DMS 273 treated with DMSO at 0.1 percent for 48 hours (cell line): ENCODE measurements at regions not wholly inside any gene's neighbourhood (a gene's known extent, or its start where the extent isn't known, plus 50 kb on each side); places are given as distances from the start of the nearest gene placed in this dataset.
"Not testable (repeated sequence)": the region's sequence is repeated elsewhere in the genome, so short reads cannot be mapped to it uniquely, and the experiment has no call there.

ENCODE experiments used
- DNase-seq: peaks from one replicate; lab custom pipeline; 2025; lab: John Stamatoyannopoulos, UW

DNA sequence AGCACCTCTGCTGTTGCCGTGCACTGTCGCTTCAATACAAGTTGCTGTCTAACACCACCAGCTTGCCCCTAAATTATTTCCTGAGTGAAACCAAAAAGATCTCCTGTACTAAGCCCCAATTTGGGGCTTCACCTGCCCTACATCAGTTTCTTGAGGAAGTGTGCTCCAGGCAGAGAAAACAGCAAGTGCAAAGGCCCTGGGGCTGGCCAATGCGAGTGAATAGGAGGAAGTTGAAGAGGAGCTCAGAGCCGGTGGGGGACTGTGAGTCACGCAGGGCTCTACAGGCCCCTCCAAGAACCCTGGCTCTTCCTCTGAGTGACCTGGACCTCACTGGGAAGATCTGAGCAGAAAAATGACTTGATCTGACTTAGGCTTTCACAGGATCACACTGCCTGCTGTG lies 117.2 kb downstream of the IPO8 start:
- no peak for DNase-seq

DNA sequence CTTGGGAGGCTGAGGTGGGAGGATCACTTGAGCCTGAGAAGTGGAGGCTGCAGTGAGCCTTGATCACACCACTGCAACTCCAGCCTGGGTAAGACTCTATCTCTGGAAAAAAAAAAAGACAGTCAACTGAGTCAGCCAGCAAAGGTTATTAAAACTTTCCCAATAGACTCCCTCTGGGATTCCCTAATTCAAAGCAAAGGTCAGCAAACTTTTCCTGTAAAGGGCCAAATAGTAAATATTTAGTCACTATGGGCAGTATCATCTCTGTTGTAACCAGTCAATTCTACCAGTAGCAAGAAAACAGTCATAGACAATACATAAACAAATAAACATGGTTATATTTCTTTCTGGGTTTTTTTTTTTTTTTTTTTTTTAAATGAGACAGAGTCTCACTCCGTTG lies 122.5 kb downstream of the IPO8 start:
- DNase-seq, result no peak

DNA sequence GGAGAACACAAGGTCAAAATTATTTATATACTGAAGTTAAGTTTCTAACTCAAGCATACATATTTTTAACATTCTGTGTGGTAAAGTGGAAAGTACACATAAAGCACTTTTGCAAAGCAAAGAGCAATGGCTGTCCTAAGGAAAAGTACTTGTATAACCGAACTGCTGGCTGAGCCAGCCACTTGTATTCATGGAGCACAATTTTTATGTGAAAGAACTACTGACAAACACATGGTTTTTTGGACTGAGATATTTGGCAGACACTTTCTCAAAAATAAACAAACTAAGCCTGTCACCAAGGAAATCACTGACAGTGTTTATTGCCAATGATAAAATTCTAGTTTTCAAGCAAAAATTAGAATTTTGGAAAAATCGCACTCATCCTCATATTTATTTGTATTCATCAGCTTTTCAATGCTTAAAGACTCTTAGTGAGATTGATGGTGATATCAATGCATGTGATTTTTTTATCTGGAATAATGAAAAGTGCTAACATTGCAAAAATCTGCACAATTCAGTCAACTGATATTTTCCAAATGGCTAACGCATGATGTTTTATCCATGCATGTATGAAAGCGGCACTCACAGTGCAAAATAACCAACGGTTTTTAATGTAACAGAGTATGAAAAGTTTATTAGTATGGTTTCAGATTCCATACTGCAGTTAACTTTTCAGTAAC lies 125.3 kb downstream of the IPO8 start:
- no peak for DNase-seq

DNA sequence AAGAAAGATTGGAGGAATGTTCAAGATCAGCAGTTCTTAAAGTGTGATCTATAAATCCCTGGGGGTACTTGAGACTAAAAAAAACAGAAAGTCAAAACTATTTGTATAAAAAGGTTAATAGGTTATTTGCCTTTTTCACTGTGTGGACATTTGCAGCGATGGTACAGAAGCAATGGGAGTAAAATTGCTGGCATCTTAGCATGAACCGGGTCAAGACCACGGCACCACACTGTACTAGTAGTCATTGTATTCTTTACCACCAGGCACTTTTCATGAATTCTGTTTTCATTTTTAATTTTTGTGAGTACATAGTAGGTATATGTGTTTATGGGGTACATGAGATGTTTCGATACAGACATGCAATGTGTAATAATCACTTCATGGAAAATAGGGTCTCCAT lies 126.2 kb downstream of the IPO8 start:
- DNase-seq, result no peak

DNA sequence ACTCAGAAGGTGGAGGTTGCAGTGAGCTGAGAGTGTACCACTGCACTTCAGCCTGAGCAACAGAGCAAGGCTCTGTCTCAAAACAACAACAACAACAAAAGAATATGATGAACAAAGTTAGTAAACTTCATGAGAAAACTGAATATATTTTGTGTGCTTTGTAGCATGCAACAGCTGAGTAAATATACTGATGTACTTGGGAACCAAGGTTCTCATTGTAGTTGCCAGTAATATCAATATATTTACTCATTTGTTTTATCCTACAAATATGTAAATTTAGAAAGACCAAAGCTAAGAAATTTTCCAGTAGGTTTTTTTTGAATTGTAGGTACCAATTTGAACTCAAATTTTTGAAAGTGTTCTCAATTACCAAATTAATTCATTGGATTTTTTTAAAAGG lies 127.2 kb downstream of the IPO8 start:
- no peak for DNase-seq

DNA sequence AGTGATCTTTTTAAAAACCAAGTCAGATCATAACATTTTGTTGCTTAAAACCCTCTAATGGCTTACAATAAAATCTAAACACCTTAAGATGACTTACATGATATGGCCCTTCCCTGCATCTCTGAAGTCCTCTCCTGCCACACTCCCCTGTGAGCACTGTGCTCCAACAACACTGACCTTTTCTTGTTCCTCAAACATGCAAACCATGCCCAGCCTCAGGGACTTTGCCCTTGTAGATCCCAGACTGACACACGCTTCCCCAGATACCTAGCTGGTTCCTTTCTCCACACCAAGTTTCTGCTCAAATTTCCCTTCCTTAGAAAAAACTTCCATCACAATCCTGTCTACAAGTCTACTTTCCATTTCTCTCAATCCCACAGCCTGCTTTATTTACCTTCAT lies 128.6 kb downstream of the IPO8 start:
- DNase-seq, result no peak

DNA sequence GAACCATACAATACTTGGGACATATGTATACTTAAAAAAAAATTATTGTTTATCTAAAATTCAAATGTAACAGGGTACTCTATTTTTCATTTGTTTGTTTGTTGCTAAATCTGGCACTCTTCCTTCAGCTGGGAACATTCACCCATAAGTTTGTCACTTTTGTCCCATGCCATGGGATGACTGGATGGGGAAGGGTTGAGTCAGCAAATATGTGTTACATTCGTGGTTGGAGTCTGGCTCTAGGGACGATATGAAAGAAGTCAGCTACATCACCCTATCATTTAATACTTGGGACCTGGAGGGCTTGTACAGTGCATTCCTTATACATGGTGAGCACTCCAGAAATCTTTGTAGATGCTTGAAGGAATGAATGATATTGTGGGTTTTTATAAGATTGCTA lies 131.3 kb downstream of the IPO8 start:
- no peak for DNase-seq

DNA sequence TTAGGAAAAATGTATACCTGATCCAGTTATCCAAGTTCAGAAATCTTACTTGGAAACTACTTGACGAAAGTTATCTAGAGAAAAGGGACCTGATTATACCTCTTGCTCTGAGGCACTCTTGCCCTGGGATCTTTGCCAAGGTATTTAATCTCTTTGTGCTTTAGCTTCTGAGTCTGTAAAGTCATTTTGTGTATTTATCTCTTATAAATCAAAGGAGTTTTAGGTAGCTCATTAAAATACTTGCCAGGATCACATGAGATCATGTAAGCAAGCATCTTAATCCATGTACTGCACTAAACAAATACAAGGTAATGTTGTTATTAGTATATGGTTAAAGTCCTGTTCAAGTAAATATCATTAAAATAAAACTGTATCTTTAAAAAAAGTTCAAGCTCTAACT lies 147.5 kb downstream of the IPO8 start:
- no peak for DNase-seq

DNA sequence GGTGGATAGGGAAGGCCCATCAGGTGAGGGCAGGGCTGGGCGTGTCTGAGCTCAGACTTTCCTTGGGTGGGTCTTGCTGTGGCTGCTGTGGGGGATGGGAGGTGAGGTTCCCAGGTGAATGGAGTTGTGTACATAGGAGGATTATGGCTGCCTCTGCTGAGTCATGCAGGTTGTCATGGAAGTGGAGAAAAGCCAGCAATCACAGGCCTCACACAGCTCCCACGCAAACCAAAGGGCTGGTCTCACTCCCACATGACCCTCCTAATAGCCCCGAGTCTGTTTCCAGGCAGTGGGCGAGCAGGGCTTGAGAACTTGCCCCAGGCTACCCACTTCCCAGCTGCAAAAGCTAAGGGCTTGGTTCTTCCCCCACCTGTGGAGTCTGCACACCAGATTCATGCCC lies 149.5 kb downstream of the IPO8 start:
- DNase-seq, result no peak

DNA sequence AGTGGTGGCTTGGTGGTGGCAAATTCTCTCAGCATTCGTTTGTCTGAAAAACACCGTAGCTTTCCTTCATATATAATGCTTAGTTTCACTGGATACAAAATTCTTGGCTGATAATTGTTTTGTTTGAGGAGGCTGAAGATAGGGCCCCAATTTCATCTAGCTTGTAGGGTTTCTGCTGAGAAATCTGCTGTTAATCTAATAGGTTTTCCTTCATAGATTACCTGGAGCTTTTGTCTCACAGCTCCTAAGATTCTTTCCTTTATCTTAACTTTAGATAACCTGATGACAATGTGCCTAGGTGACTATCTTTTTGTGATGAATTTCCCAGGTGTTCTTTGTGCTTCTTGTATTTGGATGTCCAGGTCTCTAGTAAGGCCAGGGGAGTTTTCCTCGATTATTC lies 151.0 kb downstream of the IPO8 start:
- not testable (repeated sequence) for DNase-seq

DNA sequence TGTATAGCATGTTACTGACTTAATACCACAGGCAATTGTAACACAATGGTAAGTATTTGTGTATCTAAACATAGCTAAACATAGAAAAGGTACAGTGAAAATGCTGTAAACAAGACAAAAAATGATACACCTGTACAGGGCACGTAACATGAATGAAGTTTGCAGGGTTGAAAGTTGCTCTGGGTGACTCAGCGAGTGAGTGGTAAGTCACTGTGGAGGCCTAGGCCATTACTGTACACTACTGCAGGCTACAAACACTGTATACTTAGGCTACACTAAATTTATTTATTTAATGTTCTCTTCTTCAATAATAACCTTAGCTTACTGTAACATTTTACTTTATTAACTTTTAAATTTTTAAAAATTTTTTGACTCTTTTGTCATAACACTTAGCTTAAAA lies 158.4 kb downstream of the IPO8 start:
- no peak for DNase-seq

DNA sequence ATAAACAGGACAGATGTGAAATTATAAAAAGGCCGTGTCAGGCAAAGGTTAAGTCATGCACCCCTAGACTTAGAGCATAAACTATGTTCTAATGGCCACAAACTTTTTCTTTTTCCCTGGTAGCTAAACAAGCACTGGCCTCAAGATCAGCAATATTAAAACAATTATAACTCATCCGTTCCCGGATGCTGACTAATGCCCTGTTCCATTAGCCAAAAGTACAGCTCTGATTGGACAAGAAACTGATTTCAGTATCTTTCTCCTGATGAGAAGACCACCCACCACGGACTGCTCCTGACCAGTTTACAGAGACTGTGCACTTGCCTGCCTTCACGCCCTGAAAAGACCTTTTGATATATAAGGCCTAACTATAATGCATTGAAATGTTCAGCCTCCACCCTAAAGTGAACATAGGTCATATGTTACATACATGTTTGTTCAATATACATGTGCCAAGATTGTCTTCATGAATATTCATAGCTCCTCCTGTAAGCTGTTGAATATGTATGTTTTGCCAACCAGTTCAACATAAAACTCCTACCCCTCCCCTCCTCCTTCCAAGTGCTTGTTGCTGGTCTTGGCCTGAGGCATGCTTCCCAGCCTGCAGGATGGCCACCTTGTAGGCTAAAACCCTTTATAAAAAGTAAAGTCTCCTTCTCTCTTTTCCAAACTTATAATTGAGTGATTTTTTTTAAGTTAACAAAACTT lies 162.0 kb downstream of the IPO8 start:
- no peak for DNase-seq

DNA sequence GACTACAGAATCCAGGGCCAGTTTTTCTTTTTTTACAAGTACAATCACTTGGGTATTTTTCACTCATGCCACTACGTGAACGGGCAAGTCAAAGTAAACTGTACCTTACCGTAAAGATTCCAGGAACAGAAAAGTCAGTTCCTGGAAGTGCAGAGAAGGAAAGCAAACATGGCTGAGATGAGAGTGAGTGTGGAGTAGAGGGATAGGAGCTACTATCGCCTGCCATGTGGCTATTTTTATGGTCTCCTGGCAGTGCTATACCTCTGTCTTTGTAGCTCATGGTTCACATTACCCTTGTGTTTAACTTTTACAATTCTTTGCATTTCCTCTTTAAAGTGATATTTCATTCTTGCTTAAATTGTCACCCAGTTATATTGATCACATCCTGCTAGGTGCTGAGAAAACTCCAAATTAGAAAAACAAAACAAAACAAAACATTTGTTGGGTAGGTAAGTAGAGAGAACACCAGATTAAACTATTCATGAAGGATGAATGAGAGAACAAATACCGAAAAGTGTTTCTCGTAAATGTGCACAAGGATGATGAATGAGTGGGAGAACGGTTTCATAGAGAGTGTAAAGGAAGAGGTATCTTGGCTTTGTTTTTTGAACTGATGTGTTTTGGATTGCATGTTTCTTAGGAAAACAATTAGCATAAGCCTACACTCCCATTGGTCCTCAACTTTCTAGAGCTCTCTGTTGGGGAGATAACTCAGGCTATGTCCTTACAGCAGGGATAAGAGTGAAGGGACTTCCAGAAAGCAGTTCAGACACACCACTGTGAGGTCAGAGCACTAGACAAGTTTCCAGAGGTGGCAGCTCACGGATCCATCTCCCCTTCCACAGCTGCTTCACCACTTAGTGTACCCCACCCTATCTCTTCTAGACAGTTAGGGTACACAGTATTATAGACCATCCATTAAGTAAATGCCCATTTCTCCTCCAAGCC lies 163.7 kb downstream of the IPO8 start:
- no peak for DNase-seq

DNA sequence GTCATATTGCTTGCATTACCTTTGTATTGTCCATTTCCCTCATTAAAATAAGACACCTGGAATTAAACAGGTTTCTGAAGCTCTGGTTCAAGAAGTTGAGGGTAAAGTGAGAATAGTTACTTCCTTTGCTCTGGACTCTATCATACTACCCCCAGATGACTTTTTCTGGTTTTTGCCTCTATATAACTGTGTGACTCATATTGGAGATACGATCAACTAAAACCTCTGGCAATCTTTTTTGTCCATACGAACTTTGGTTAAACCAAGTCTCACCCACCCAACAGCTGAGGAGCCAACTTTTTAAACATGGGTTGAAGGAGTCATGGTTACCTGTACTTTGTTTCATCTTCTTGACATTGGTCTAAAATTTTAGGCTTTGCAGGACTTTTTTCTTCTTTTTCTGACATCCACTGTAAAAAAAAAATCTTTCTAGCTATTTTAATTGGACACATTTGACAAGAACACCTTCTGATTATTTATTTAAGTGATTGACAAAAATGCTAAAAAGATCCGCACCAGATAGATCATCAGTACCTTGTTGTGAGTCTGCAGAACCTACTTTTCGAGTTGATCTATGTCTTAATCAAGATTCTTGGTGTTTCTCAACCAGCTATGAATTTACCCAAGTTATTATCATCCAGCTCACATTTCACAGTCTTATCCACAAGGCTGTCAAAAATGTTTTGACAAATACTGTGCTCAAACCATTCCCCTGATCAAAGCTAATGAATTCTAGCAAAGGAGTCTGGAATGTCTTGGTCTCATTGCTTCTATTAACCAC lies 166.0 kb downstream of the IPO8 start:
- DNase-seq, result no peak

DNA sequence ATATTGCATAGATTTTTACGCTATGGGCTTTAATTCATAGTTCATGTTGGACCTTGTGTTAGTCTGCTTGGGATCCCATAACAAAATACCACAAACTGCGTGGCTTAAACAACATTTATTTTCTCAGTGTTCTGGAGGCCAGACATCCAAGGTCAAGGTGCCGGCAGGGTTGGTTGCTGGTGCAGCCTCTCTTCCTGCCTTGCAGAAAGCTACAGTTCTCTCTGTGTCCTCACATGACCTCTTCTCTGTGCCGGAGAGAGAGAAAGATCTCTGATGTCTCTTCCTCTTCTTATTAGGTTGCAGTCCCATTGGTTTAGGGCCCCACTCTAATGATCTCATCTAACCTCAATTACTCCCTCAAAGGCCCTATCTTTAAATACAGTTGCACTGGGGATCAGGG lies 170.5 kb downstream of the IPO8 start:
- DNase-seq, result no peak

DNA sequence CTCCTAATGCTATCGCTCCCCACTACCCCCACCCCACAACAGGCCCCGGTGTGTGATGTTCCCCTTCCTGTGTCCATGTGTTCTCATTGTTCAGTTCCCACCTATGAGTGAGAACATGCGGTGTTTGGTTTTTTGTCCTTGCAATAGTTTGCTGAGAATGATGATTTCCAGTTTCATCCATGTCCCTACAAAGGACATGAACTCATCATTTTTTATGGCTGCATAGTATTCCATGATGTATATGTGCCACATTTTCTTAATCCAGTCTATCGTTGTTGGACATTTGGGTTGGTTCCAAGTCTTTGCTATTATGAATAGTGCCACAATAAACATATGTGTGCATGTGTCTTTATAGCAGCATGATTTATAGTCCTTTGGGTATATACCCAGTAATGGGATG lies 175.4 kb downstream of the IPO8 start:
- DNase-seq, result not testable (repeated sequence)

DNA sequence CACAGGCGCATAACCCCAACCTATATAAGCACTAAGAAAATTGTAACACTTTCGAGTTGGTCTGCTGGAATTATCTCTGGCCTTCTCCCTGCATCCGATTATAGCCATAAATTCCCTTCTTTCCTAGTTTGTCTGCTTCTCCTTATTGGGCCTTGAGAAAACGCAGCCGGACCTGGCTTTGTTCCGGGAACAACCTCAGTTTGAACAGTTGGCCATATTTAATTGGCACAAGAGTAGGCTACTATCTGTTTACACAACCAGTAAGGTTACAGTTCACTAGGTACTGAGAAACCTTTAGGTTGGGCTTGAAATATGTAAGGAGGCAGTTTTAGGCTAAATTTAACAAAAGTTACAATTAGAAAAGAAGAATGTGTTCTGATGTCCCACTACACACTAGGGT lies 176.1 kb downstream of the IPO8 start:
- DNase-seq, result no peak

DNA sequence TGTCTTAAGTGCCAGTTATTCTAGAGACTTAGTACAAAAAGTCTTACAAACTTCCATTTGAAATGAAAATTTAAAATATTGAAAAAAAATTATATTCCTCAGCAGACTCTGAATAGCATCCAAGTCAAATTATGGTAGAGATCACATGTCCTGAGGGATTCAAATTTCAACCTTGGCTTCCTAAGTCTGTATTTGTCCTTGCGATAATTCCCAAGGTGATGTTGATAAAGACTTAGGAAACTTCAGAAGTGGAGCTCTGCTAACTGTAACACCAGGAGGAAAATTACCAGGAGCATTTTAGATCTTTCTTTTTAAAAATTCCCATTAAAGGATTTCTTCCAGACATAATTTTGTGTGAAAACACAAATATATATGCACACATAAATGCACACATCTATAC lies 178.3 kb downstream of the IPO8 start:
- no peak for DNase-seq

DNA sequence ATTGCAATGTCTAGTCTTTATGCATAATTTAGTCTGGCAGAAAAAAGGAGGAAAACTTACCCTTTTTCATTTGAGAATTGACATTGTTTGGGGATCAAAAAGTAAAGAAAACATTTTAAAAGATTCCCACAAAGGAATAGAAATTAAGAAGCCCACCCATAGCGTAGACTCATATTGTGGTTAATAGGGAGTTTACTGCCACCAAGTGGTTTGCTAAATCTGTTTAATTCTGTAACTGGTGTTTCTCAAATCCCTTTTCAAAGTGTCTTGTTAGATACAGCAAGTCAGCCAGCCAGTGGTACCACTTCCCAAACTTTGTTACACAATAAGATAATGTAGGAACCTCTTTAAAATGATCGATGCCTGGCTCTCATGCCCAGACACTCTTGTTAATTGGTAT lies 180.3 kb downstream of the IPO8 start:
- DNase-seq, result no peak

DNA sequence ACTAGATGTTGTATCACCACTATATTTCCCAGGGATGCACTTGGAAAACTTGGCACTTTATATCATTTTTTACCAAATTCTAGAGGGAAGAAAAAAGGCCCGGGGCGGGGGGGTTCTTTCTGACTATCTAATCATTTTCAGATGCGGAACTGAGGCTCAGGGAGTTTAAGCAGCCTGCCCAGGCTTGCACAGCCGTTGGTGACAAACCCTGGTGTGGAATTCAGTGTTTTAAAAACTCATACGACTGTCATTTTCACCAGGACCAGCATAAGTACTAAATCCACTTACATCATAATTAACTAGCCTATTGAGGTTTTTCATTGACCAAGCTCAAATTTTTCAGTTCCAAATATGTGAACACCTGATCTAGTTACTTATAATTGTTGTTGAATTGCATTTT lies 181.0 kb downstream of the IPO8 start:
- DNase-seq, result no peak

DNA sequence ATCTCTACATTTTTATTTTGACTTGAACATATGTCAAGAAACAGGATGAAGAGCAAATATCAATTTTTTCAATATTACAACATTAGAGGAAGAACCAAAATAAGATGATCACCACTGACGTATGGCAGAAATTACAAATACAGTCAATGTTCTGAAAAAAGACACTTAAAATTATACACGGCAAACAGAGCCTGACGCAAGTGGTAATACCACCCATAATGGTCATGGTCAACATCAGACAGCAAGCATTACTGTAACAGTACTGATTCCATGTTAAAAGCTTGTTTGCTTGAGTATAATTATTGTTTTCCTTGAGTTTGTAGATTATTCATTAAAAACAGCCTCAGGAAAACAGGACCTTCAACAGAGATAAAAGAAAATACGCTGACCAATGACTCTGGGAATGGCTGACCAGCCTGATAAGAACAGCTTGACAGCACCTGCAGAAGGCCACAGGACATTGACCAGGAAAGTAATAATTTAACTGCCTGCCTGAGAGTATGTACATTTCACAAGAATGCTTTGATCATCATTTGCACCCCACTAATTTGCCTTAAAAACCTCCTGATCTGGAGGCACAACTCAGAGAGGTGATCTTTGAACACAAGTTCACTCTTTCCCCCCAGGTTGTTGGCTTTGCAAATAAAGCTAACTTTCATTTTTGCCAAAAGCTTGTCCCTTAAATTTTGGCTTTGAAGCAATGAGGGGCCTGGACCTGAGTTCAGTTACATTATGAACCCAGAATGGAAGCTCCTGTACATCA lies 187.3 kb downstream of the IPO8 start:
- no peak for DNase-seq
